NCI-H2107 treated with DMSO at 0.1 percent for 48 hours (cell line): ENCODE measurements at regions not wholly inside any gene's neighbourhood (a gene's known extent, or its start where the extent isn't known, plus 50 kb on each side); places are given as distances from the start of the nearest gene placed in this dataset.
"Not testable (repeated sequence)": the region's sequence is repeated elsewhere in the genome, so short reads cannot be mapped to it uniquely, and the experiment has no call there.

Experiments used
- DNase-seq: peaks from one replicate; lab custom pipeline; 2025; ENCODE audit not compliant: unreplicated experiment; lab: John Stamatoyannopoulos, UW

GRCh38 chr4:103318327-103318726 lies 120.2 kb upstream of the CENPE start:
- no peak for DNase-seq

DNA sequence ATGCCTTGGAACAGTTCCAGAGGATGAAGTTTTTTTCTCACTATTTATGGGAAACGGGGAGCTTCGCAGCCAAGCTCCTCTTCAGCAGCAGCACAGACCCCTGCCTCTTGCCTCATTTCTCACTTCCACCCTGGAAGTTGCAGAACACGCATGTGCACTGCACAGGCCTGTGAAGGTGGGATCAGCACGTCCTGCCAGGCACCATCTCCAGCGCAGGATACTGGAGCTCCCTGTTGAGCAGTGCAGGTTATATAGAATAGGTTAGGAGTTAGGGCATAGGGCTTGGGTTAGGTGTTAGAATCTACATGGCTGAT lies 110.1 kb upstream of the CENPE start:
- DNase-seq: no peak

GRCh38 chr4:103307453-103308247 lies 109.5 kb upstream of the CENPE start:
- no peak for DNase-seq

- DNase-seq: no peak
Measured at GRCh38 chr4:103306870-103307375, 108.8 kb upstream of the CENPE start.

- DNase-seq: no peak
Measured at GRCh38 chr4:103305355-103305754, 107.2 kb upstream of the CENPE start.

- no peak for DNase-seq
Measured at GRCh38 chr4:103303011-103303410, 104.9 kb upstream of the CENPE start.

DNA sequence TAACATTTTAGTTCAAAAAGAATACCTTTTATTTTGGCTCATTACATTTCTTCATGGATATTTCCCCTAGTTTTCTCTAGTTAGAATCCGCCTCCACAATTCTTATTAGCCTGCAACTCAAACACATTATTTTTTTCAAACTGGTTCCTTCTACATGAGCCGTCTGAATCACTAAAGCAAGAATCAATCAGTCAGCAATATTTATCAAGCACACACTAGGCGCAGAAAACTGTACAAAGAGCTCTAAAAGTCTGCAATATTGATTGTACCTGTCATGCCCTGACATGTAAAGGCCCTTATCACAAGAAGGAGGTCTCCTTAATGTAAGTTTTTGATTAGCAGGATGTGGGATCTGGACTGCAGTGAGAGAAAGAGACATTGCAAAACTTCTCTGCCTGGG lies 94.8 kb upstream of the CENPE start:
- DNase-seq: no peak

DNA sequence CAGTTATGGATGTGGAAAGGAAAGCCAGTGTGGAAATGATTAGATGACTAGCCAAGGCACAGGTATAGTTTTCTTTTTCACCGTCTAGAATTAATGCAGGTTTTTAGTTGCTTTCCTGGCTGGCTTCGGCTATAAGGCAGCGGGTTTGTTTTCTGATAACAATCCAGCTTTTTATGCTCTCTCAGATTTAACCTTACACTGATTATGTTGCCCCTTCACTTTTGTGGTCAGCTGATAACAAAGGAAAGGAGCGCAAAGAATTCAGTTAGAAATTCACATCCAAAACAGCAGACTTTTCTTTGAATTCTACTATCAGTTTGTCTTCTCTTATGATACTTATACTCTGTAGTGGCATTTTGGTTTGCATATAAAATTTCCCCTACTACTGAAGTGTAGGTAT lies 94.2 kb upstream of the CENPE start:
- DNase-seq: no peak

DNA sequence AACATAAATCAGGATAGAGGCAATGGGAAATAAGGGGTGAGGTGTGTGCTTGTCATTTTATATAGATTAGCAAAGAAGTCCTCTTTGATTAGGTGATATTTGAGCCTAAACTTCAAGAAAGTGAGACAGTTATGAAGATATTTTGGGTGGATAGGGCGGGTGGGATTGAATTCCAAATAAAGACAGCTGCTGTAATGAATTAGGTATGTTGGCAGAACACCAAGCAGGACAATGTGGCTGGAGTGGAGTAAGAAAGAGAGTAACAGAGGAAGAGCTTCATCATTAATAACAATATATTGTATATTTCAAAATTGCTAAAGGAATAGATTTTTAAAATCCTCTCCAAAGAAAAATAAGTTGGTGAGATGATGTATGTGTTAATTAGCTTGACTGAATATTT lies 91.0 kb upstream of the CENPE start:
- DNase-seq: no peak

GRCh38 chr4:103272174-103272573 lies 74.0 kb upstream of the CENPE start:
- DNase-seq: no peak

DNA sequence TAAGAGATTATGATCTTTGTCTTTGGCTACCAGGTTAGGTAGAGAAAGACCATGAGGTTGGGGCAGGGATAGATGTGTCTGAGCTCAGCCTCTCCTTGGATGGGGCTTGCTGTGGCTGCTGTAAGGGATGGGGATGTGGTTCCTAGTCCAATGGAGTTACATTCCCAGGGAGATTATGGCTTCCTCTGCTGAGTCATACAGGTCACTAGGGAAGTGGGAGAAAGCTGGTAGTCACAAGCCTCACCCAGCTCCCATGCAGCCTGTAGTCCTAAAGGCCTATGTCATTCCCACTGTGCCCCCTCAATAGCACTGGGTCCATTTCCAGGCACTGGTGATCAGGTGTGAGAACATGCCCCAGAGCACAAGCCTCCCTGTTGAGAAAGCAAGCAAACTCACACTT lies 70.6 kb upstream of the CENPE start:
- no peak for DNase-seq

DNA sequence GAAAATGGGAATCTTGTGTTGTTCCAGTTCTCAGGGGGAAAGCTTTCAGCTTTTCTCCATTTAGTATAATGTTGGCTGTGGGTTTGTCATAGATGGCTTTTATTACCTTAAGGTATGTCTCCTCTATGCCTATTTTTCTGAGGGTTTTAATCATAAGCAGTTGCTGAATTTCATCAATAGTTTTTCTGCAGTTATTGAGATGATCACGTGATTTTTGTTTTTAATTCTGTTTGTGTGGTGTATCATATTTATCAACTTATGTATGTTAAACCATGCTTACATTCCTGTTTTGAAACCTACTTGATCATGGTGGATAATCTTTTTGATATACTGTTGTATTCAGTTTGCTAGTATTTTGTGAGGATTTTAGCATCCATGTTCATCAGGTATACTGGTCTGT lies 66.8 kb upstream of the CENPE start:
- no peak for DNase-seq

- DNase-seq: not testable (repeated sequence)
Measured at GRCh38 chr4:103256068-103256467, 57.9 kb upstream of the CENPE start.
